ENCODE measurements at regions not wholly inside any gene's neighbourhood (a gene's known extent, or its start where the extent isn't known, plus 50 kb on each side); places are given as distances from the start of the nearest gene placed in this dataset.

- Histone ChIP-seq H3K23me2 (ENCODE audit: insufficient read length, low read depth, low read length, poor library complexity, severe bottlenecking) (no peaks in the 10 kb centered on the region), H4K8ac (replicated peaks; ENCODE audit: insufficient read length, low read depth, low read length) (no peak overlapping the region), H2AK5ac (ENCODE audit: insufficient read length, low read length) (no peak overlapping the region), H3K4me1 (ENCODE audit: insufficient read depth, low read length) (no peaks in the 10 kb centered on the region; the same call in 1 of the 2 replicates), H2BK12ac (ENCODE audit: insufficient read length, low read depth, low read length) (no peak overlapping the region), H3K79me2 (ENCODE audit: insufficient read depth, low read length) (no peaks in the 10 kb centered on the region), H3K4ac (ENCODE audit: low read depth, low read length) (no peak overlapping the region), H3K14ac (ENCODE audit: insufficient read depth, low read length) (no peak overlapping the region), H3K27me3 (ENCODE audit: insufficient read depth, low read length) (no peaks in the 10 kb centered on the region), H2BK120ac (ENCODE audit: low read depth, low read length, poor library complexity, severe bottlenecking) (no peak overlapping the region), H2BK15ac (ENCODE audit: low read depth, low read length) (no peak overlapping the region), H2AFZ (ENCODE audit: low read length) (no peak overlapping the region), H3K9me3 (ENCODE audit: control insufficient read depth, low read depth, low read length) (no peaks in the 10 kb centered on the region), H4K20me1 (ENCODE audit: control insufficient read depth, insufficient read depth, insufficient read length) (no peaks in the 10 kb centered on the region), H4K5ac (ENCODE audit: insufficient read length, low read depth, low read length) (no peak overlapping the region), H3K18ac (ENCODE audit: insufficient read length, low read depth, low read length) (no peak overlapping the region), H2BK5ac (ENCODE audit: insufficient read length, low read length) (no peak overlapping the region), H3K9ac (ENCODE audit: extremely low read depth, insufficient read length, low read length) (no peak overlapping the region), H3K23ac (ENCODE audit: insufficient read length, low read depth, low read length) (no peak overlapping the region), H3T11ph (ENCODE audit: low read length) (no peak overlapping the region), H4K91ac (ENCODE audit: insufficient read length, low read depth, low read length) (no peak overlapping the region), H3K56ac (ENCODE audit: insufficient read length, low read depth, low read length) (no peak overlapping the region), H3K79me1 (ENCODE audit: insufficient read depth, low read depth, low read length, poor library complexity, severe bottlenecking) (no peaks in the 10 kb centered on the region), H2BK20ac (ENCODE audit: low read depth, low read length, poor library complexity, severe bottlenecking) (no peak overlapping the region), H3K27ac (ENCODE audit: insufficient read length, low read depth, low read length) (no peak overlapping the region), H3K4me2 (ENCODE audit: insufficient read depth, insufficient read length, low read length) (no peak overlapping the region)
- no peak for DNase-seq
- Mint-ChIP-seq H3K4me3 (no peak overlapping the region), H3K36me3 (ENCODE audit: insufficient read depth in 1 of 3, low read depth in 3 of 3) (no peaks in the 10 kb centered on the region), H3K4me1 (peaks cover 5% of the 10 kb centered on the region in 2 experiments; a peak in 3 of 4 replicates), H3K27ac (no peak overlapping the region), H3K9me3 (no peaks in the 10 kb centered on the region; a peak in 1 of 5 replicates), H3K27me3 (ENCODE audit: low read depth) (no peaks in the 10 kb centered on the region; the same call in 1 of the 2 replicates)
- no CpG with 5 or more reads among the region's 1 CpG for WGBS (ENCODE audit: extremely low coverage, insufficient read length, low lambda C conversion rate)
- no peak for TF ChIP-seq CTCF (conservative IDR thresholded peaks at IDR 0.05)
These were observed 110.1 kb downstream of the FBXO8 start for GRCh38 chr4:174173360-174173759.
